AG09309 (cell line): ENCODE measurements at regions not wholly inside any gene's neighbourhood (a gene's known extent, or its start where the extent isn't known, plus 50 kb on each side); places are given as distances from the start of the nearest gene placed in this dataset.

Experiments used
- DNase-seq: peaks from one replicate; pipeline ENCODE4 v3.0.0-alpha.2; 2010; ENCODE audit warnings: low read depth
- H3K4me3 ChIP-seq: 2 replicates; pipeline ENCODE4 v1.5.1; 2011; ENCODE audit warnings: mild to moderate bottlenecking, low read depth, low read length, moderate library complexity; ENCODE audit not compliant: control insufficient read depth
- TF ChIP-seq, protein P1 (sequence below): IDR thresholded peaks from 2 replicates; pipeline ENCODE4 v1.5.1; 2011; ENCODE audit warnings: mild to moderate bottlenecking, low read depth, low read length, inconsistent platforms; ENCODE audit not compliant: insufficient read depth, control insufficient read depth; ENCODE audit errors: missing control alignments

DNA sequence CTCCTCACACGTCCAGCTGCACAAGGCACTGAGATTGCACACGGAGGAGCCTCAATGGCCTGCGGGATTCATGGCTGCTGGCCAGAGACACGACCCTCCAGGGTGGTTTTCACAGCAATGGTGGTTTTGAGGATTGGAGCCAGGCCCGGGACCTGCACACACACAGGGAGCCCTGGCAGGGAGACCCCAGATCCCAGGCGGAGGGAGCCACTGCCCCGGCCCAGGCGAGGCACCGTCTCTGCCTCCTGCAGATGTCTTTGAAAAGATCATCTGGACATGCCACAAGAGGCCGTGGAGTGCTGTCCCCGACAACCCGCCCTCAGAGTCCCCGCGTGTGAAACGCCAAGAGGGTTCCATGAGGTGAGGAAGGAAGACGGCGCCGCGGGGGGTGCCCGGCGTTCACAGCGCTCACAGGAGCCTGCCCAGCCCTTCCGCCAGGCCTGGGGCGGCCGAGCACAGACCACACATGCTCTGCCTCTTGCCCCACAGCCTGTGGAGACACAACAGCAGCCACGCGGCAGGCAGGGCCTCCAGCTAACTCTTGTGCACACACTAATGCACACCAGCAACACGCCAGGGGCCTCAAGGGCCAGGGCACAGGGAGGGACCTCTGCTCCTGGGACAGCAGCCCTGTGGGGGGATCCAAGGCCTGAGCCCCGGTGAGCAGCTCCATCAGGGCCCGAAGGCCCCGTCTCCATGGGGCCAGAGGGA is 72.8 kb upstream of the CTDP1 start:
- TF ChIP-seq, protein P1, sequence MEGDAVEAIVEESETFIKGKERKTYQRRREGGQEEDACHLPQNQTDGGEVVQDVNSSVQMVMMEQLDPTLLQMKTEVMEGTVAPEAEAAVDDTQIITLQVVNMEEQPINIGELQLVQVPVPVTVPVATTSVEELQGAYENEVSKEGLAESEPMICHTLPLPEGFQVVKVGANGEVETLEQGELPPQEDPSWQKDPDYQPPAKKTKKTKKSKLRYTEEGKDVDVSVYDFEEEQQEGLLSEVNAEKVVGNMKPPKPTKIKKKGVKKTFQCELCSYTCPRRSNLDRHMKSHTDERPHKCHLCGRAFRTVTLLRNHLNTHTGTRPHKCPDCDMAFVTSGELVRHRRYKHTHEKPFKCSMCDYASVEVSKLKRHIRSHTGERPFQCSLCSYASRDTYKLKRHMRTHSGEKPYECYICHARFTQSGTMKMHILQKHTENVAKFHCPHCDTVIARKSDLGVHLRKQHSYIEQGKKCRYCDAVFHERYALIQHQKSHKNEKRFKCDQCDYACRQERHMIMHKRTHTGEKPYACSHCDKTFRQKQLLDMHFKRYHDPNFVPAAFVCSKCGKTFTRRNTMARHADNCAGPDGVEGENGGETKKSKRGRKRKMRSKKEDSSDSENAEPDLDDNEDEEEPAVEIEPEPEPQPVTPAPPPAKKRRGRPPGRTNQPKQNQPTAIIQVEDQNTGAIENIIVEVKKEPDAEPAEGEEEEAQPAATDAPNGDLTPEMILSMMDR: no peak
- no peak for DNase-seq

DNA sequence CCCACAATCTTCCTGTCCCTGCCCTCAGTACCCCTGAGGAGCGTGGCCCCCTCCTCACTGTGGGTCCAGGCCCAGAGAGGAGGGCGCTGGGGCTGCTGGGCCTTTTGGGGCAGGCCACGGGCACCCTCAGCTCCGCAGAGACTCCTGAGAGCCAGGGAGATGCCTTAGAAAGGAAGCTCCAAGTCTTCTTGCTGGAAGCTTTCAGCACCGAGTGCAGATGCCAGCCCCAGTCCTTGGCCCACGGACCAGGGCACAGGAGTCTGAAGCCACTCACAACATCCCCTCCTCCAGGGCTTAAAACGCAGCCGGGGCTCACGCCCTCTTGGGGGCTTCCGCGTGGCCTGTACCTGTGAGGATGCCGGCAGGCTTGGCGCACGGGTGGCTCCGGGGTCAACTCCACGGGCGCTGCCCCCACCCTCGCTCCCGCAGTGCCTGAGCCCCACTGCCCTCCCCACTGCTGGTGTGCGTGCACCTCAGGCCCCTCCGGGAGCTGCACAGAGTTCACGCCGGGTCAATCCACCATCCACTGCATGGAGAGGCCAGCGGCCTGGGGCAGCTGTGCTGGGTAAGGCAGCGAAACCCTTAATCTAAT is 72.1 kb upstream of the CTDP1 start:
- TF ChIP-seq, protein P1: no peak
- H3K4me3 ChIP-seq: no peak overlapping the region
- DNase-seq: no peak

More for the DNA sequence above, 72.8 kb upstream of the CTDP1 start:
- no peak overlapping the region for H3K4me3 ChIP-seq

DNA sequence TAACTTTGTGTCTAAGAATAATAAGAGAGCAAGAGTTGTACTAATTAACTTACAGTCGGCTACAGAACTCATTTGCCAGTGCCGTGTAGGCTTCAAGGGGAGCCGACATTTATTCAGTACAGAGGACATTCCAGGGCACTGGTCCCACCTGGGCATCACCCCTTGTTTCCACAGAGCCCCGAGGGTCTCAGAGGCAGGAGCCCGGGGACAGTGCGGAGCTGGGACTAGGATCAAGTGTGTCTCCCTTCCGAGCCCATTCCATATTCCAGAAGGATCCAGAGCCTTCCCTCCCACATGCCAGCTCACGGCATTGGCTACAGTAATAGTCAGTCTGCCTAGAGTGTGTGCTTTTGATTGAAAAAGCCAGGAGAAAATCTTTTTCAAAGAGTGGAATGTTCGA is 71.5 kb upstream of the CTDP1 start:
- H3K4me3 ChIP-seq: no peak overlapping the region
- DNase-seq: no peak
- TF ChIP-seq, protein P1: no peak

DNA sequence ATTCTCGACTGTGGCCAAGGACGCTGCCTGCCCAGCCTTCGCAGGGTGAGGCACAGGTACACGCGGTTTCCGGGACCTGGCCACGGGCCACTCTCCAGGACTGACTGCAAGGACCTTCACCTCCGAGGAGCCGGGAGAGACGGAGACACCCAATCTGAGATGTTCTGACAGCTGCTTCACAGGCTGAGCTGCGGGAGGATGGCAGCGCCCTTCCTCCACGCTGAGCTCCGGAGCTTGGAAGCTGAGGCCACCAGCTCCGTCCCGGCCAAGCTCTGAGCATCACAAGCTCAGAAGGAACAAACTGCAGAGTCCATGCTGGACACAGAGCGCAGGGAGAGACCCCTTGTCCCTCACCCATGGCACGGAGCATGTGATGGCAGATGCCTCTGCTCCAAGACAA is 71.1 kb upstream of the CTDP1 start:
- no peak overlapping the region for H3K4me3 ChIP-seq
- DNase-seq: no peak
- TF ChIP-seq, protein P1: no peak

DNA sequence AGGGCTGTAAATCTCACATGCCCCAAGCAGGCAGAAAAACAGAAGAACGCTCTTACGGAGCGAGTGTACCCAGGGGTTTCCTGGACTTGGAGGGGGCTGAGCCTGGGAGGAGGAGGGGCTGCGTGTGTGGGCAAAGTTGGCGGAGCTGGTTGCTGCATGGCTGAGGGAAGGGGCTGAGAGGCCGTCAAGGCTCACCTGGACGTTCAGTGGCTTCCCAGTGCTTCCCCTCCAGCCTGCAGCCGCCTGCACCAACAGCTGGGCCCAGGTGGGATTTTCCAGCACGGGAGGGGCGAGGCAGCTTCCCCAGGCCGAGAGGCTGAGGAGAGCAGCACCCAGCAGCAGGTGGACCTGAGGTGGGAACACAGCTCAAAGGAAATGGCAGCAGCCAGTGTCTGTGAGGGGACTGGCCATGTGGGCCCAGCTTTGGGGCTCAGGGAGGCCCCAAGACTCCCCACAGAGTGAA is 70.6 kb upstream of the CTDP1 start:
- TF ChIP-seq, protein P1: no peak
- H3K4me3 ChIP-seq: no peak overlapping the region
- no peak for DNase-seq

DNA sequence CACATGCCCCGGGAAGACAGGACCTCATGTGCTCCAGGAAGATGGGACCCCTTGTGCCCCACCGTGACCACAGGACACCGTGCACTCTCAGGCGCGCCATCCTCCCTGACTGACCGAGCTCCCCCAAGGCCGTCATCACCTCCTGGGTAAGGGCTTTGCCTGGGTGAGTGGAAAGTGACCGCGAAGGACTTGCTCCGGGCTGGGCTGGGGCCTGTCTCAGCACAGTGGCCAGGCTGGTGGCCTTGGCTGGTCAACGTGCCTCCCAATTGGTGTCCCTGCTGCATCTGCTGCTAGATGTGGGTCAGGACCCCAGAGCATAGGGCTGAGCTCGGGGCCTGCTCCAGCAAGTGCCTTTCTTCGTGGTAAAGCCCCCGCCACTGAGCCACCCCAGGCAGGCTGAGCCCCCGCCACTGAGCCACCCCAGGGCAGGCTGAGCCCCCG is 69.7 kb upstream of the CTDP1 start:
- no peak overlapping the region for H3K4me3 ChIP-seq
- DNase-seq: no peak
- TF ChIP-seq, protein P1: no peak
